B cell (primary cell): ENCODE measurements at regions not wholly inside any gene's neighbourhood (a gene's known extent, or its start where the extent isn't known, plus 50 kb on each side); places are given as distances from the start of the nearest gene placed in this dataset.

Experiments used
- CTCF ChIP-seq: fragments of 200-600 bp; IDR thresholded peaks from one replicate; pipeline ENCODE4 v1.8.0; 2022; ENCODE audit warnings: antibody characterized with exemption, mild to moderate bottlenecking
- EZH2 ChIP-seq: IDR thresholded peaks from 2 replicates; pipeline ENCODE4 v1.6.1; 2012; ENCODE audit warnings: borderline replicate concordance, low read depth, mild to moderate bottlenecking, moderate library complexity, low read length; ENCODE audit not compliant: insufficient read depth, poor library complexity, severe bottlenecking

GRCh38 chr13:69389899-69390298 is 717.7 kb upstream of the ATXN8OS start:
- TF ChIP-seq CTCF, result no peak
- TF ChIP-seq EZH2, result no peak
